GM21723 (cell line): ENCODE measurements at regions not wholly inside any gene's neighbourhood (a gene's known extent, or its start where the extent isn't known, plus 50 kb on each side); places are given as distances from the start of the nearest gene placed in this dataset.
"Not testable (repeated sequence)": the region's sequence is repeated elsewhere in the genome, so short reads cannot be mapped to it uniquely, and the experiment has no call there.

Source experiments
- ATAC-seq: cut with Tn5 transposase; IDR thresholded peaks from one replicate; pipeline ENCODE4 v1.9.1; 2021; ENCODE audit warnings: mild to moderate bottlenecking, moderate library complexity; ENCODE audit not compliant: unreplicated experiment

DNA sequence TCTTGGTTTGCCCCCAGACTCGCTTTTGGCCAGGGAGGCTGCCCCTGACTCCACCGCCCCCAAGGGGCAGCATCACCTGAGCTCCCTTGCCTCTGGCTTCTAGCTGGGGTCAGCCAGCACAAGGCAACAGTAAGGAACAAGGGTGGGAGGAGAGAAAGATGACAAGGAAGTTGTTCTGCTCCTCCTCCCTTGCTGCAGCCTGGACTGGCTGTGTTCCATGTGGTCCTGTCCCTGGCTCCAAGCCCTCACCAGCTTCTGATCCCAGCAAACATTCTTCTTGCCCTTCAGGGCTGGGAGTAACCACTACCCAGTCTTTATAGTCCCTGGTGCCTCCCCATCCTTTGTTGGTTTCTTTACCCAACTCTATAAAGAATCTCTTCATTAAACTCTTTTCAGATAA is 100.3 kb upstream of the SPIN1 start:
- no peak for ATAC-seq

DNA sequence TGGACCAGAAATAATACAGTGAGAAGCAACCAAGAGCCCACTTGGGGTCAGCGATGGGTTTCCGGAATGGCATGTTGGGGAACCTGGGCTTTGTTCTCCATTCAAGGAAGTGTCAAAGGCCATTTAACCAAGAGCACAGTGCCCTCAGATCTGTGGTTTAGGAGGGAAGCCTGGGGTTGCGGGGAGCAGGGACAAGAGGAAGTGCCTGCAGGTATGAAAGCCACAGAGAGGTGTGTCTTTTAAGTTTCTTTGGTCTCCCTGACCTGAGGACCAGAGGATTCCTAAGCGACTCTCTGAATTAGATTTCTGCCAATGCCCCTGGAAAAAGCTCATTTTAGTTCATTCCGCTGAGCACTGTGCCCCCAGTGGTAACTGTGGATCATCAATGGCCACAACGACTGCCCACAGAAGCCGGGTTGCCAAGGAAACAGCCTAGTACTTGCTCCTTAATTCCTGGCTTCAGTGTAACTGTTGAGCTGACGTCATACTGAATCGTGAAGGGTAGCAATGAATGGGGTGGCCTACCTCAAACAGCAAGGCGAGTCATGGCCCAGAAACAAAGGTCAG is 107.3 kb upstream of the SPIN1 start:
- no peak for ATAC-seq

DNA sequence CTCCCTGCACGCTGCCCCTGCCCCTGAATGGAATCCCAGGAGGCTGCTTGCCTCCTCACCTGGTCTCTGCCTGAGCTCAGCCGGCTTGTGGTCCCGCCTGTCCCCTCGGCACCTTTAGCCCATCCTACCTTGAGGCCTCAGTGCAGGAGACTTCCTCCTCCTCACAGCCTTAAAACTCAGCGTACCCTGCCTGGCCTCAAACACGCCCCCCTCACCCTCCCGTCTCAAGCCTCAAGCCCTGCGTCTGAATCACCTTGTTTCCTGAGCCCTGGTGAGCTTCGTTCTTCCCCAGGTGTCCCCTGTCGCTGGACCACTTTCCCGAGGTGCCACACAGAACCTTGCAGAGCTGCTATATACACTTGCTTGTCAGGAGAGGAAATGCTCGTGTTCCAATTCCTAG is 110.2 kb upstream of the SPIN1 start:
- ATAC-seq: no peak

DNA sequence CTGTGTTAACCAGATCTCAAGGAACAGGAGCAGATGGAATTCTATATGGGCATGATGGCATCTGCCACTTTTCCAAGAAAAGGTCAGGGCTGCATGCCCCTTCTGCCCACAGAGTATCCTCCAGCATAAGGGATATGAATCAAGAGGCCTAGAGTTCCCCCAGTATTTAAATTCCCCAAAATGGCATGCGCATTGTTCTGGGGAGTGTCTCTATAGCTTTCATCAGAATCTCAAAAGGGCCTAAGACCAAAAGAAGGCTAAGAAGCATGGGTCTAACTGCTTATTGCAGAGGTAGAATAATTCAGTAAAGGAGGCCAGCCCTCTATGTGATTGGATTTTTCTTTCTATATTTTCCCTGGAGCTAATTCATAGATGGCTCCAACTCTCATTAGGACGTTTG is 114.2 kb upstream of the SPIN1 start:
- no peak for ATAC-seq

DNA sequence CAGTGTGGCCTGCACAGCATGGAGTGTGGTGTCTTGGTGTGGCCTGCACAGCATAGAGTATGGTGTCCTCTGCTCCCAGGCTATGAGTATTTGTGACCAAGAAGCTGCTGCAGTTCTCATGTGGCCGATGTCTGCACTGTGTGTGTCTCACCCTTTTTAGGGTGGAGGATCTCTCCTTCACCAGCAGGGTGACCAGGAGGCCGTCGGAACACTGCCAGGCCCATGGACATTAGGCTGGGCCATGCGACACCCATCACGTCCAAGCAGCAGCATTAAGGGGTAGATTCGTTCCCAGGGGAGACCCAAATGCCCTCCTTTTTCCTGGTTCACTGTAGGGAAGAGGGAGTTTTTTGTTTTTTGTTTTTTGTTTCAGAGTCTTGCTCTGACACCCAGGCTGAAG is 115.3 kb upstream of the SPIN1 start:
- no peak for ATAC-seq

DNA sequence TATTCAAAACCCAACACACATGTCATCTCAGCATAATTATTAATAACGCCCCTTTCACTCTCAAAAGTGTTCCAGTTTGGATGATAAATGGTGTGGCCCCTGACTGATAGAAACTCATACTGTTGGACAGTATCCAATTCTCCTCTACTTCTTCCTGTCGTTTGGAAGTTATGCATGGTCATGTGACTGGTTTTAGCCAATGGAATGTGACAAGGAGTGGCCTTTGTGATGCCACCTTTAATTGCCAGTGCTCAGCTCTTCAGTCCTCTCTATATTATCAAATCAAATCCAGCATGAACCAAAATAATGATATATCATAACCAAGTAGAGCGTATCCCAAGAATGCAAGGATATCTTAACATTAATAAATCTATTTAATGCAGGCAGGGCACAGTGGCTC is 117.8 kb upstream of the SPIN1 start:
- no peak for ATAC-seq

DNA sequence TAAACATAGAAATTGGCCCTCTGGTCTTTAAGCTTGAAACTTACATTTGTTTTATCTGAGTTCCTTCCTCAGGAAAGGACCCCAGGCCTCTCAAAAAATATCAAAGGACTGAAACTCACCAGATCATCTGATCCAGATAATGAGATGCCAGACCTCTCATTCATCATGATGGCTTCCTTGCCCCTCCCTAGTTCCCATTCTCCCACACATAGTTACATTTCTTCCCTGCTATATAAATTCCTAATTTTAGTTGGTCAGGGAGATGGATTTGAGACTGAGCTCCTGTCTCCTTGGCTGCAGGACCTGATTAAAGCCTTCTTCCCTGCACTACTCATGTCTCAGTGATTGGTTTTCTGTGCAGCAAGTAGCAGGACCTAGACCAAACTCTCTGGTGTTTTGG is 119.4 kb upstream of the SPIN1 start:
- no peak for ATAC-seq

DNA sequence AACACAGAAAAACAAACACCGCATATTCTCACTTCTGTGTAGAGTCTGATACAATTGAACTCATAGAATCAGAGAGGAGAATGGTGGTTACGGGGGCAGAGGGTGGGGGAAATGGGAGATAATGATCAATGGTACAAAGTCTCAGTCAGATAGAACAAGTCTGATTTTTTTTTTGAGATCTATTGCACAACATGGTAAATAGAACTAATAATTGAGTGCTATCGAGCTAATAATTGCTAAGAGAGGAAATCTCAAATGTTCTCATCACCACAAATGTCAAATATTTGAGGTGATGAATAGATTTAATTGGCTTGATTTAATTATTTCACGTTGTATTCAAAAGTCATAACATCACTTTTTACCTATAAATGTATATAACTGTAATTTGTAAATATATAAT is 121.0 kb upstream of the SPIN1 start:
- ATAC-seq: no peak

DNA sequence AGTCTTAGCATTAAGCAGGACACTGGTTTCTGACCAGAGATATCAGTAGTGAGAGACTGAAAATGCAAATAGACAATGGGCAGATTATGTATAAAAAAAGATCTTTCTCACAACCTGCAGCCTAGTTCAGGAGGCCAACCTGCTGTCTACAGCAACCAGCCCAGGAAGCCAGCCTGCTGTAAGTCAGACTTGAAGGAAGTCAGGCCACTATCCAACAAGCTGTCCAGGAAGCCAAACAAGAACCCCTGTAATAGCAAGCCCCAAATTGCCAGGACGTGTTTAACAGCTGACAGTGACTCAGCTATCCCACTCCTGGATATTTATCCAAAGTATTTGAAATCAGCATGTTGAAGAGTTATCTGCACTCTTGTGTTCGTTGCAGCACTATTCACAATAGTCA is 121.8 kb upstream of the SPIN1 start:
- ATAC-seq: no peak

DNA sequence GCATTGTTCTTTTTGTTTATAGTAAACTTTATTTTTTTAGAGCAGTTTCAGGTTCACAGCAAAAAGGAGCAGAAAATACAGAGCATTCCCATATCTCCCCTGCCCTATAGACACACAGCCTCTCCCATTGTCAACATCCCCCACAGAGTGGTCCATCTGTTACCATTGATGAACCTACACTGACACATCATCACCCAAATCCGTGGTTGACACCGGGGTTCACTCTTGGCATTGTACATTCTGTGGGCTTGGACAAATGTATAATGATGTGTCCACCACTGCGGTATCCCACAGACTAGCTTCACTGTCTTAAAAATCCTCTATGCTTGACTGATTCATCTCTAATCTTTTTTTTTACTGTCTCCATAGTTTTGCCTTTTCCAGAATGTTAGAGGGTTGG is 120.7 kb upstream of the SPATA31C2 start:
- no peak for ATAC-seq

DNA sequence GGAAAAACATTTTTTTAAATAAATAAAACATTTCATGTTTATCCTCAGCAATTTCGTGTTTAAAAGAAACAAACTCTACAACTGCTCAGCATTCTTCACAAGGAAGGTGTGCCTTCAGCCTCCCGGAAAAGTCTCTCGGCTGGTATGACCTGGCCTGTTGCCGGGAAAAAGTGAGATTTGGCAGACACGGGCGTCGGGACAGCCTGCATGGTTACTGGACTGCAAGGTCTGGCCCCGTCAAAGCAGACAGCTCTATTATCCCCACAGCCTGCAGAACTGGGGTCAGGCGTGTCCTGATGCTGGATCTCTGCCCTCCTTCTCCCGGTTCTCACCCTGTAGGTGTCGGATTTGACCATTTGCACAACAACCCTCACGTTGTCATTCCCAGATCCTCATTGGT is 120.3 kb upstream of the SPATA31C2 start:
- ATAC-seq: no peak

DNA sequence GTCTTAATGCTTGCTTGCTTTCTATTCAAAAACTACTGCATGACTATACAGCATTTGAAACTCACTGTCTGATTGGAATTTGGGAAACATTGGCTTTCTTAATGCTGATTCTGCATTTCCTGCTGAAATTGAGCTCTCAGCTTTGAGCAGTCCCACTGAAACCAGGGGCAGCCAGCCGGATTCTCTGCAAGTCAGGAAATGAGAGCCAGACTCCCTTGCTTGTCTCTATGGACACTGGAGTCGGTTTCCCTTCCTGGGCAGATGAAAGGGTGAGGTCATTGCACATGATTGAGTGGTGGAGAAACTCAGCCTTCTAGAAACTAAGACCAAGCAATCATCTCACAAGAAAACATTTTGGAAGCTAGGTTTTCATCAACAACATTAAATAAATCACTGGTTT is 119.7 kb upstream of the SPATA31C2 start:
- ATAC-seq: no peak

DNA sequence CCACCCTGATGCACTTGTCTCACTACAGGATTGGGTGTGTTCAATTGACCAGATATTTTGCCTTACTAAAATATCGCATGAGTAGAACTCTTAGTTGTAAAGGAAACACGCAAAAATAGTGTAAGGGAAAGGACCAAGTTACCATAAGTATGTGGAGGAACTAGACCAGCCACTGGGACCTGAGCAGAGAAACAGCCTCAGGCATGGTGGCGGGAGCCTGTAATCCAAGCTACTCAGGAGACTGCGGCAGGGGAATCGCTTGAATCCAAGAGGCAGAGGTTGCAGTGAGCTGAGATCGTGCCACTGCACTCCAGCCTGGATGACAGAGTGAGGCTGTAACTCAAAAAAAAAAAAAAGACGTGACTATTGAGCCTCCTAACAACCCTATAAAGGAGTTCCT is 117.9 kb upstream of the SPATA31C2 start:
- ATAC-seq: no peak

DNA sequence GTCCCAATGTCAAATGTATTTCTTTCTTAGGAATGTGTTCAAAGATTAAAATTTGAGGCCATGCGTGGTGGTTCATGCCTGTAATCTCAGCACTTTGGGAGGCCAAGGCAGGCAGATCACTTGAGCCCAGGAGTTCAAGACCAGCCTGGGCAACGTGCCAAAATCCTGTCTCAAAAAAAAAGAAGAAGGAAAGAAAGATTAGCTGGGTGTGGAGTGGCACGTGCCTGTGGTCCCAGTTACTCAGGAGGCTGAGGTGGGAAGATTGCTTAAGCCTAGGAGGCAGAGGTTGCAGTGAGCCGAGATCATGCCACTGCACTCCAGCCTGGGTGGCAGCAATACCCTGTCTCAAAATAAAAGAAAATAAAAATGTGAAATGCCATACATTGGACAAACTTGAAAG is 117.5 kb upstream of the SPATA31C2 start:
- not testable (repeated sequence) for ATAC-seq

DNA sequence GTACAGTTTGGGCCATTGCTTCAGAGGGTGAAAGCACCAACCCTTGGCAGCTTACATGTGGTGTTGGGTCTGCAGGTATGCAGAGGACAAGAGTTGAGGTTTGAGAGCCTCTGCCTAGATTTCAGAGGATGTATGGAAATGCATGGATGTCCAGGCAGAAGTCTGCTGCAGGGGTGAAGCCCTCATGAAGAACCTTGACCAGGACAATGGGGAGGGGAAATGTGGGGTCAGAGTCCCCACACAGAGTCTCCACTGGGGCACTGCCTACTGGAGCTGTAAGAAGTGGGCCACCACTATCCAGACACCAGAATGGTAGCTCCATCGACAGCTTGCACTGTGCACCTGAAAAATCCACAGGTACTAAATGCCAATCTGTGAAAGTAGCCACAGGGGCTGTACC is 113.6 kb upstream of the SPATA31C2 start:
- no peak for ATAC-seq

DNA sequence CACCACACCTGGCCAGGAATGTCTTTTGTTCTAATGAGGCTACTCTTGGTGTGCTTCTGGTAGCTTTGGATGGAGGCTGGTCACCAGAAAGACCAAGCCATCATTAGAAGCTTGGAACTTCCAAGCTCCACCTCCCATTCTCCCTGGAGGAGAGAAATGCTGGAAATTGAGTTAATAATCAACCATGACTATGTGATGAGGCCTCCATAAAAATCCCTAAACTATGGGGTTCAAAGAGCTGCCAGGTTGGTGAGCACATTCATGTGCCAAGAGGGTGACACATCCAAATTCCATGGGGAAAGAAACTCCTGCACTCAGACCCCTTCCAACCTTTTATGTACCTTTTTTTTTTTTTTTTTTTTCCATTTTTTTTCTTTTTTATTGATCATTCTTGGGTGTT is 105.5 kb upstream of the SPATA31C2 start:
- ATAC-seq: no peak

DNA sequence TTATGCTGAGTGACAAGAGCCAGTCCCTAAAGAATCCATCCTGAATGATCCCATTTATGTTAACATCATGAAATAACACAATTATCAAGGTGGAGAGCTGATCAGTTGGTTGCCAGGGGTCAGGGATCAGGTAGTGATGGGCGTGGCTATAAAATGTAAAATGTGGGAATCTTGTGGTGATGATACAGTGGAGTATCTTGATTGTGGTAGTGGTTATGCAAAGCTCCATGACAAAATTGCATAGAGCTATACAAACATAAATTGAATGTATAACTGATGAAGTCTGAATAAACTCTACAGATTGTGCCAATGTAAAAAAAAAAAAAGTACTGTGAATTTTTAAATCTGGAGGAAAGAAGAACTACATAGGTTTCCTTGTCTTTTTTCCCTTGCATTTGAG is 104.6 kb upstream of the SPATA31C2 start:
- ATAC-seq: no peak

DNA sequence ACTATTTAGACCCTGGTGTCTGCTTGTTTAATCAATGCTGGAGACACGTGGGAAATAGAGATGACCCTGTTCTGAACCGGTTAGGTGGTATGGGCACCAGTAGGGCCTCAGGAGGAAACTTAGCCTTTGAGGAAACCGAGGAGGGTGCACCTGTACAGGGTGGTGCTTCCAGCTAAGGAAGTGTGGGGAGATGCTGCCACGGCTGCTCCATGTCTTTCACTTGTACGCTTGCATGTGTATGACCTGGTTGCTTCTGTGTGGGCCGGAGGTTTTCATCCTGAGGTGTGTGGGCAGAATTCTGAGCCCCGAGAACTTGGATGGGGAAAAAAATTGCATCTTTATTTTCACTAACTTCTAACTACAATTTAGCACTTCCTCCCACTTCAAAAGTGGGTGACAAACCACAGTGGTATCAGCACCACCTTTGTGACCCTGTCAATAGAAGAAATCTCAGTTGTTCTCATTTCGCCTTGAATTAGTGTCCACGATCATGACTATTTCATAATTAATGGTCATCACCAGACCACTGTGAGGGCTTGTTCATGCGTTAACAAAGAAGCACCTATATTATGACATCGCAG is 99.8 kb upstream of the SPATA31C2 start:
- ATAC-seq: no peak

DNA sequence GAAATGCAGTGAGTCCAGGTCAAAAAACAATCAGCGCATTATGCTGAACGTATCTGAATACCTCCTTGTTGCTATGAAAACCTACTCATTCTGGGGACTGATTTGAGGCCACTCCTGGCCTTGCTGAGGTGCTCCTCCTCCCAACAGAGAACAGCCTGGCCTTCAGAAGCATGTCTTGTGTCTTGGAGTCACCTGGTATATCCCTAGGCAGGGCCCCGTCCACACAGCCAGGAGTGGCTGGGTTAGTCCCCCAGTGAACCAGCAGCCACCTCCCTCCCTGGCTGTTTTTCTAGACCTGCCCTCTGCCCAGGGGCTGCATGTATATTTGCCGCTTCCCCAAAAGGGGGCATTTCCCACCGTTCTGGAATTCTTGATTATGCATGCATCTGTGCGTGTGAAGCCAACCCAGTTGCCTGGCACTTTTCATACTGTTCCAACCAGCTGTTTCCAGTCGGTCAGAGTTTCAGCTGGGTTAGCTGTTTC is 99.2 kb upstream of the SPATA31C2 start:
- no peak for ATAC-seq

DNA sequence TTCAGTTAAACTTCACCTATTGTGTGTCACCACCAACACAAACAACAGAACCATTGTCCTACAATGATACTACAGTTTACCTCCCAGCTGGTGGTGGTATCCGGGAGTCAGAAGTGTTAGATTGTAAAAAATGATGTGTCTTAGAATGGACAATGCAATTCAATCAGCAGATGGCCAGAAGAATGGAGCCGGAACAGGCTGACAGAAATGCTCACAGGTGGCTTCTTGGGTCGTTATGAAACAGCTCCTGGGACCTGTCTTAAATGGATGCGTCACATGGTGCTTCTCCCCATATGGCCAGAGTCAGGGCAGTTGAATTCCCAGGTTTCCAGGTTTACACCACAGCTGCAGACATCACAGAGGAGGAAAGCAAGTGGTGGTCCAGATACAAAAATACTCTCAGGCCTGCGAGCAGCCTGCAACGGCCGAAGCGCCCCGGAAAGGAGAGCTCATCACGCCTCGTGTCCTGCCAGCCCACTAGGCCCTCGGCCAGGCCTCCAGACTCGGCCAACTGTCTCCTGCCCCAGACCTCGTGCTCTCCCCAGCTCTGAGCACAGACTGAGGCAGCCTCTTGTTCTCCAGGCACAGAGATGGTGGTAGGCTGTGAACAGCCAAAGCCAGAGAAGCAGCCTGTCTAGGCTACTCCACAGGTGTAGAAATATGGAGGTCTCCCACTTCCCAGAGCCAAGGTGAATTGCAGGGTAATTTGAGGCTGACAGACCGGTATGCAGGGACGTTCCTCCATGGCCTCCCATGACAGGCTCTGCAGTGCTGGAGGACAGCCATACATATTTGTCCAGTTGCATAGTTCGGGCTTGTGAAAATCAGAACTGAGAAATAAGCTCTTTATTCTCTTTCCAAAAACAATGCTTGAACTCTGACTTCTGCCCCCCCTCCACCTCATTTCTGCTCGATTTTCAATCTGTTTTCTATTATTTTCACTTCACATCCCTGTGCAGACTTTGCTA is 98.5 kb upstream of the SPATA31C2 start:
- ATAC-seq: no peak

DNA sequence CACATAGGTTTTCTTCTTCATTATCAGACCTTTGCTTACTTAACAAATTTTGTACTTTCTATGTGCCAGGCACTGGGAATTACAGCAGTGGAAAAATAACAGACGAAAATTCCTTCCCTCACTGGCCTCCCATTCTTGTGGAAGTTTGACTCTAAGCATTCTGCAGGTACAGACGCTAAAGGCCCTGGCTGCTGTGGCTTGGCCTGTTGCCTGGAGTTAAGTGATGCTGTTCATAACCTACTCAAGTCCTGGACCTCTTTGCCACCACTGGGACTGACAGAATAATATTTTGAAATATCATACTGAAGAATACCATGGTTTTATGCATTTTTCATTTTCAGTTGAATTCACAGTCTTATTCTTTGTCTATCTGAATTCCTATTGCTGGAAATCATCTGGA is 97.3 kb upstream of the SPATA31C2 start:
- no peak for ATAC-seq

DNA sequence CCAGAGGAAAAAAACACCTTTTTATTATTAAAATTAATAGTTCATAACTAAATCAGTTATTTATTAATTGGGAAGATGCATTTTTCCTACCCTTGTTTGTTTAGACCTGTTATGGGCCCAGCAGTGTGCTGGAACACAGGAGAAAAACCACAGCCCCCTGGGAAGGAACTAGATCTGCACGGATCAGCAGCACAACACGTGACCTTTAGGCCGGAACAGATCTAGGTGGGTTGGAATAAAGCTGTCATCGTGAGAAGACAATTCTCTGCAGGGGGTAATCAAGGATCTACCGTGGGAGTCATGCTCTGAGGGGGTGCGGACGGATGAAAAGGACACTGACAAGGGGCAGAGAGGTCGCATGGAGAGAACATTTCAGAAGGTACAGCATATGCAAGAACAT is 95.8 kb upstream of the SPATA31C2 start:
- no peak for ATAC-seq
